ENCODE measurements at regions not wholly inside any gene's neighbourhood (a gene's known extent, or its start where the extent isn't known, plus 50 kb on each side); places are given as distances from the start of the nearest gene placed in this dataset.

DNA sequence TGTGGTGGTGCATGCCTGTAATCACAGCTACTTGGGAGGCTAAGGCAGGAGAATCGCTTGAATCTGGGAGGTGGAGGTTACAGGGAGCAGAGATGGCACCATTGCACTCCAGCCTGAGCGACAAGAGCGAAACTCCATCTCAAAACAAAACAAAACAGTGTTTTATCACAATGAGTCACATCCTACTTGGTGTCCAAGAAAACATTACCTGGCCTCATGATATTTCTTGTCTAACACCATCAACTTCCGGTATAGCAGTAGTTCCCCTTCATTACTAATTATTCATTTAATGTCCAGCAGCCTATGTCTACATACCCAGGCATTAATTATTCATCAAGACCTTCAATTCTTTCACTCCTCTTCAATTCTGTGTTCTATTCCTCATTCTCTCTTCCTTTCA, 115.5 kb downstream of the CCDC59 start:
- TF ChIP-seq SP1 (CRISPR knock-in tag; conservative IDR thresholded peaks at IDR 0.05) (no peak), IRF2 (CRISPR knock-in tag; IDR thresholded peaks at IDR 0.05; ENCODE audit: borderline replicate concordance, low read depth) (no peak), ZNF423 (CRISPR knock-in tag; IDR thresholded peaks at IDR 0.05) (no peak), JUN (CRISPR knock-in tag; IDR thresholded peaks at IDR 0.05) (no peak)
- TF ChIP-seq, protein P1, sequence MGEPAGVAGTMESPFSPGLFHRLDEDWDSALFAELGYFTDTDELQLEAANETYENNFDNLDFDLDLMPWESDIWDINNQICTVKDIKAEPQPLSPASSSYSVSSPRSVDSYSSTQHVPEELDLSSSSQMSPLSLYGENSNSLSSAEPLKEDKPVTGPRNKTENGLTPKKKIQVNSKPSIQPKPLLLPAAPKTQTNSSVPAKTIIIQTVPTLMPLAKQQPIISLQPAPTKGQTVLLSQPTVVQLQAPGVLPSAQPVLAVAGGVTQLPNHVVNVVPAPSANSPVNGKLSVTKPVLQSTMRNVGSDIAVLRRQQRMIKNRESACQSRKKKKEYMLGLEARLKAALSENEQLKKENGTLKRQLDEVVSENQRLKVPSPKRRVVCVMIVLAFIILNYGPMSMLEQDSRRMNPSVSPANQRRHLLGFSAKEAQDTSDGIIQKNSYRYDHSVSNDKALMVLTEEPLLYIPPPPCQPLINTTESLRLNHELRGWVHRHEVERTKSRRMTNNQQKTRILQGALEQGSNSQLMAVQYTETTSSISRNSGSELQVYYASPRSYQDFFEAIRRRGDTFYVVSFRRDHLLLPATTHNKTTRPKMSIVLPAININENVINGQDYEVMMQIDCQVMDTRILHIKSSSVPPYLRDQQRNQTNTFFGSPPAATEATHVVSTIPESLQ (CRISPR knock-in tag; IDR thresholded peaks at IDR 0.05) = no peak
- TF ChIP-seq, protein P2, sequence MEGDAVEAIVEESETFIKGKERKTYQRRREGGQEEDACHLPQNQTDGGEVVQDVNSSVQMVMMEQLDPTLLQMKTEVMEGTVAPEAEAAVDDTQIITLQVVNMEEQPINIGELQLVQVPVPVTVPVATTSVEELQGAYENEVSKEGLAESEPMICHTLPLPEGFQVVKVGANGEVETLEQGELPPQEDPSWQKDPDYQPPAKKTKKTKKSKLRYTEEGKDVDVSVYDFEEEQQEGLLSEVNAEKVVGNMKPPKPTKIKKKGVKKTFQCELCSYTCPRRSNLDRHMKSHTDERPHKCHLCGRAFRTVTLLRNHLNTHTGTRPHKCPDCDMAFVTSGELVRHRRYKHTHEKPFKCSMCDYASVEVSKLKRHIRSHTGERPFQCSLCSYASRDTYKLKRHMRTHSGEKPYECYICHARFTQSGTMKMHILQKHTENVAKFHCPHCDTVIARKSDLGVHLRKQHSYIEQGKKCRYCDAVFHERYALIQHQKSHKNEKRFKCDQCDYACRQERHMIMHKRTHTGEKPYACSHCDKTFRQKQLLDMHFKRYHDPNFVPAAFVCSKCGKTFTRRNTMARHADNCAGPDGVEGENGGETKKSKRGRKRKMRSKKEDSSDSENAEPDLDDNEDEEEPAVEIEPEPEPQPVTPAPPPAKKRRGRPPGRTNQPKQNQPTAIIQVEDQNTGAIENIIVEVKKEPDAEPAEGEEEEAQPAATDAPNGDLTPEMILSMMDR (IDR thresholded peaks at IDR 0.05) = no peak
- TF ChIP-seq, protein P3, sequence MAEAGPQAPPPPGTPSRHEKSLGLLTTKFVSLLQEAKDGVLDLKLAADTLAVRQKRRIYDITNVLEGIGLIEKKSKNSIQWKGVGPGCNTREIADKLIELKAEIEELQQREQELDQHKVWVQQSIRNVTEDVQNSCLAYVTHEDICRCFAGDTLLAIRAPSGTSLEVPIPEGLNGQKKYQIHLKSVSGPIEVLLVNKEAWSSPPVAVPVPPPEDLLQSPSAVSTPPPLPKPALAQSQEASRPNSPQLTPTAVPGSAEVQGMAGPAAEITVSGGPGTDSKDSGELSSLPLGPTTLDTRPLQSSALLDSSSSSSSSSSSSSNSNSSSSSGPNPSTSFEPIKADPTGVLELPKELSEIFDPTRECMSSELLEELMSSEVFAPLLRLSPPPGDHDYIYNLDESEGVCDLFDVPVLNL (CRISPR knock-in tag; IDR thresholded peaks at IDR 0.05; ENCODE audit: borderline replicate concordance, low read depth) = no peak
